GM12878 (cell line): ENCODE measurements at regions not wholly inside any gene's neighbourhood (a gene's known extent, or its start where the extent isn't known, plus 50 kb on each side); places are given as distances from the start of the nearest gene placed in this dataset.

Source experiments
- ATAC-seq: fragments of 200-7000 bp; cut with Tn5 transposase; 3 replicates; pipeline ENCODE4 v1.9.1; 2020; ENCODE audit warnings: mild to moderate bottlenecking, moderate library complexity
- BruUV-seq: library from RNA; stranded (reverse); fragments of 400-500 nt; replicated peaks from 2 replicates; lab custom pipeline; 2021; lab: Mats Ljungman, UMichigan
- CTCF ChIA-PET: fragments of 300-600 bp; sonication (Branson Sonifier 250); formaldehyde crosslinking; extraction: SDS; loops from one replicate; lab custom pipeline; 2021; ENCODE audit warnings: inconsistent platforms; lab: Yijun Ruan, JAX
- POLR2A ChIA-PET: fragments of 350-600 bp; formaldehyde crosslinking; extraction: SDS; loops from one replicate; lab custom pipeline; 2021; ENCODE audit warnings: inconsistent platforms; lab: Charles Lee
- RAD21 ChIA-PET: fragments of 300-600 bp; sonication (Branson Sonifier 250); formaldehyde crosslinking; loops from one replicate; lab custom pipeline; 2023; ENCODE audit warnings: antibody characterized with exemption; ENCODE audit not compliant: unreplicated experiment; lab: Charles Lee
- SMC1A ChIA-PET: fragments of 300-600 bp; sonication (Branson Sonifier 250); formaldehyde crosslinking; loops from one replicate; lab custom pipeline; 2023; ENCODE audit not compliant: unreplicated experiment, uncharacterized antibody; lab: Charles Lee
- DNase-seq: peaks from one replicate; pipeline ENCODE4 v3.0.0-alpha.2; 2011; ENCODE audit warnings: low read depth, low spot score
- FAIRE-seq: peaks from 3 replicates; lab custom pipeline; 2011; peaks lifted over from hg19 to GRCh38; lab: Jason Lieb, UNC
- H2AFZ ChIP-seq: 2 replicates; pipeline ENCODE4 v1.6.0; 2011; ENCODE audit warnings: low read depth, low read length, control low read depth; ENCODE audit not compliant: control insufficient read depth
- H3K27ac ChIP-seq: 2 replicates; pipeline ENCODE4 v1.5.1; 2011; ENCODE audit warnings: control low read depth; ENCODE audit not compliant: control insufficient read depth, insufficient read depth
- H3K27me3 ChIP-seq, 2 experiments: replicated peaks in 1 of 2; 2 replicates each; pipeline versions ENCODE4 v1.6.0 to v1.6.1; 2011; ENCODE audit warnings: low read length in 1 of 2; ENCODE audit not compliant: control insufficient read depth in 2 of 2, insufficient read depth in 2 of 2
- H3K36me3 ChIP-seq, 2 experiments: 2 replicates each; pipeline ENCODE4 v1.5.1; 2011; ENCODE audit warnings: low read length in 1 of 2; ENCODE audit not compliant: control insufficient read depth in 2 of 2, insufficient read depth in 2 of 2
- H3K4me1 ChIP-seq: 2 replicates; pipeline ENCODE4 v1.6.1; 2011; ENCODE audit warnings: mild to moderate bottlenecking, low read length, moderate library complexity, mixed read lengths; ENCODE audit not compliant: control insufficient read depth, insufficient read depth
- H3K4me2 ChIP-seq: 2 replicates; pipeline ENCODE4 v1.6.0; 2011; ENCODE audit warnings: control low read depth; ENCODE audit not compliant: control insufficient read depth, insufficient read depth
- H3K4me3 ChIP-seq: fragments of 200-600 bp; sonication (generic); 2 replicates; pipeline ENCODE4 v1.5.1; 2016
- H3K79me2 ChIP-seq: 2 replicates; pipeline ENCODE4 v1.6.0; 2011; ENCODE audit warnings: low read length; ENCODE audit not compliant: control insufficient read depth, insufficient read depth
- H3K9ac ChIP-seq: 2 replicates; pipeline ENCODE4 v1.8.0; 2011; ENCODE audit warnings: low read length, control low read depth, mixed read lengths; ENCODE audit not compliant: control insufficient read depth, insufficient read depth
- H3K9me3 ChIP-seq: replicated peaks from 3 replicates; pipeline ENCODE4 v1.5.1; 2011; ENCODE audit warnings: mild to moderate bottlenecking, low read length; ENCODE audit not compliant: control insufficient read depth, insufficient read depth
- H4K20me1 ChIP-seq: 2 replicates; pipeline ENCODE4 v1.6.0; 2011; ENCODE audit not compliant: control insufficient read depth, insufficient read depth
- BCL3 ChIP-seq: IDR thresholded peaks from 2 replicates; pipeline ENCODE4 v1.6.1; 2011; ENCODE audit warnings: borderline replicate concordance, low read depth, mild to moderate bottlenecking, moderate library complexity, low read length; ENCODE audit not compliant: insufficient read depth, poor library complexity, severe bottlenecking
- HDAC6 ChIP-seq: fragments of 200-600 bp; sonication (generic); IDR thresholded peaks from one replicate; pipeline ENCODE4 v1.8.0; 2017; ENCODE audit warnings: antibody characterized with exemption; ENCODE audit not compliant: unreplicated experiment
- RB1 ChIP-seq: fragments of 450-650 bp; formaldehyde crosslinking; IDR thresholded peaks from 2 replicates; pipeline ENCODE4 v1.6.1; 2017; ENCODE audit warnings: mild to moderate bottlenecking, borderline replicate concordance
- REST ChIP-seq: IDR thresholded peaks from 2 replicates; pipeline ENCODE4 v1.6.1; 2012; ENCODE audit warnings: mild to moderate bottlenecking, low read depth, low read length
- ZZZ3 ChIP-seq: IDR thresholded peaks from 2 replicates; pipeline ENCODE4 v1.6.1; 2011; ENCODE audit warnings: low read depth; ENCODE audit not compliant: control insufficient read depth, insufficient read length
- WGBS: methylation state at CpG from one replicate; pipeline ENCODE4 v1.1.6; 2016; ENCODE audit warnings: low lambda C conversion rate; ENCODE audit not compliant: insufficient replicate concordance, insufficient coverage; ENCODE audit errors: missing lambda C conversion rate; 5-methylcytosine and 5-hydroxymethylcytosine counted together
- in situ Hi-C: fragments of 300-500 bp; cut with MboI; formaldehyde crosslinking; loops from 9 replicates; pipeline ENCODE4 v1.14.3; 2018; ENCODE audit warnings: mixed read lengths
- intact Hi-C: fragments of 100-400 bp; cut with micrococcal nuclease; formaldehyde crosslinking; loops from one replicate; pipeline ENCODE4 v1.14.2; 2022; ENCODE audit not compliant: unreplicated experiment

GRCh38 chr10:78526347-78526746 lies 492.7 kb downstream of the RPS24 start:
- no peak for ATAC-seq
- DNase-seq: no peak
- RAD21 ChIA-PET: no interaction called here
- CTCF ChIA-PET: no interaction called here
- FAIRE-seq: no peak
- TF ChIP-seq ZZZ3 (no peak), REST (no peak), RB1 (no peak), BCL3 (no peak), HDAC6 (no peak)
- no peaks in the 10 kb centered on the region for H3K9me3 ChIP-seq
- H3K27me3 ChIP-seq: no peaks in the 10 kb centered on the region
- H3K4me3 ChIP-seq: no peak overlapping the region
- H2AFZ ChIP-seq: no peak overlapping the region
- no peak overlapping the region for H3K27ac ChIP-seq
- POLR2A ChIA-PET: no interaction called here
- no TSS peak for BruUV-seq
- intact Hi-C loops: no loop called here
- H3K9ac ChIP-seq: no peak overlapping the region
- H3K4me1 ChIP-seq: no peaks in the 10 kb centered on the region
- no peaks in the 10 kb centered on the region for H4K20me1 ChIP-seq
- 2% methylated on average over 3 of the region's 3 CpGs for WGBS
- no peaks in the 10 kb centered on the region for H3K36me3 ChIP-seq
- SMC1A ChIA-PET: no interaction called here
- H3K79me2 ChIP-seq: no peaks in the 10 kb centered on the region
- in situ Hi-C loops: no loop called here
- no peak overlapping the region for H3K4me2 ChIP-seq
